SHP77 treated with DMSO at 0.1 percent for 48 hours (cell line): ENCODE measurements at regions not wholly inside any gene's neighbourhood (a gene's known extent, or its start where the extent isn't known, plus 50 kb on each side); places are given as distances from the start of the nearest gene placed in this dataset.
"Not testable (repeated sequence)": the region's sequence is repeated elsewhere in the genome, so short reads cannot be mapped to it uniquely, and the experiment has no call there.

Experiments used
- DNase-seq: peaks from one replicate; lab custom pipeline; 2025; lab: John Stamatoyannopoulos, UW

- DNase-seq: no peak
These were observed 299.4 kb downstream of the ADAMTS20 start for GRCh38 chr12:43252585-43252984.

GRCh38 chr12:43245947-43246346, 306.1 kb downstream of the ADAMTS20 start:
- DNase-seq: no peak

- no peak for DNase-seq
These were observed 310.0 kb downstream of the ADAMTS20 start for GRCh38 chr12:43241986-43242385.

GRCh38 chr12:43238281-43238680, 313.7 kb downstream of the ADAMTS20 start:
- no peak for DNase-seq

- DNase-seq: no peak
These were observed 314.6 kb downstream of the ADAMTS20 start for GRCh38 chr12:43237238-43237879.

- no peak for DNase-seq
These were observed 316.3 kb downstream of the ADAMTS20 start for GRCh38 chr12:43235721-43236120.

- DNase-seq: no peak
These were observed 318.1 kb downstream of the ADAMTS20 start for GRCh38 chr12:43233861-43234260.

- no peak for DNase-seq
These were observed 325.9 kb downstream of the ADAMTS20 start for GRCh38 chr12:43226151-43226550.

GRCh38 chr12:43224190-43224805, 327.7 kb downstream of the ADAMTS20 start:
- not testable (repeated sequence) for DNase-seq

GRCh38 chr12:43222796-43223195, 329.2 kb downstream of the ADAMTS20 start:
- no peak for DNase-seq

- DNase-seq: no peak
These were observed 330.8 kb downstream of the ADAMTS20 start for GRCh38 chr12:43221216-43221615.

GRCh38 chr12:43216490-43216889, 335.5 kb downstream of the ADAMTS20 start:
- no peak for DNase-seq

- DNase-seq: no peak
These were observed 337.8 kb downstream of the ADAMTS20 start for GRCh38 chr12:43214166-43214565.

GRCh38 chr12:43213608-43214007, 338.4 kb downstream of the ADAMTS20 start:
- DNase-seq: no peak

GRCh38 chr12:43210485-43211192, 341.4 kb downstream of the ADAMTS20 start:
- DNase-seq: no peak

- DNase-seq: no peak
These were observed 343.4 kb downstream of the ADAMTS20 start for GRCh38 chr12:43208627-43209026.

GRCh38 chr12:43208221-43208620, 343.8 kb downstream of the ADAMTS20 start:
- DNase-seq: no peak

GRCh38 chr12:43206396-43206795, 345.6 kb downstream of the ADAMTS20 start:
- DNase-seq: no peak

- DNase-seq: no peak
These were observed 353.4 kb downstream of the ADAMTS20 start for GRCh38 chr12:43198608-43199007.

GRCh38 chr12:43196268-43196907, 355.6 kb downstream of the ADAMTS20 start:
- DNase-seq: no peak

GRCh38 chr12:43193096-43193495, 358.9 kb downstream of the ADAMTS20 start:
- not testable (repeated sequence) for DNase-seq

- not testable (repeated sequence) for DNase-seq
These were observed 359.6 kb downstream of the ADAMTS20 start for GRCh38 chr12:43192442-43192841.

- DNase-seq: no peak
These were observed 371.8 kb downstream of the ADAMTS20 start for GRCh38 chr12:43180242-43180641.
